ENCODE measurements at regions not wholly inside any gene's neighbourhood (a gene's known extent, or its start where the extent isn't known, plus 50 kb on each side); places are given as distances from the start of the nearest gene placed in this dataset.

GRCh38 chr11:33542921-33543320 is 157.7 kb downstream of the C11orf91 start:
- H3K27ac Mint-ChIP-seq (ENCODE audit: unreplicated experiment) = no peak overlapping the region
- no peaks in the 10 kb centered on the region for H3K4me1 Mint-ChIP-seq
- TF ChIP-seq, protein P1, sequence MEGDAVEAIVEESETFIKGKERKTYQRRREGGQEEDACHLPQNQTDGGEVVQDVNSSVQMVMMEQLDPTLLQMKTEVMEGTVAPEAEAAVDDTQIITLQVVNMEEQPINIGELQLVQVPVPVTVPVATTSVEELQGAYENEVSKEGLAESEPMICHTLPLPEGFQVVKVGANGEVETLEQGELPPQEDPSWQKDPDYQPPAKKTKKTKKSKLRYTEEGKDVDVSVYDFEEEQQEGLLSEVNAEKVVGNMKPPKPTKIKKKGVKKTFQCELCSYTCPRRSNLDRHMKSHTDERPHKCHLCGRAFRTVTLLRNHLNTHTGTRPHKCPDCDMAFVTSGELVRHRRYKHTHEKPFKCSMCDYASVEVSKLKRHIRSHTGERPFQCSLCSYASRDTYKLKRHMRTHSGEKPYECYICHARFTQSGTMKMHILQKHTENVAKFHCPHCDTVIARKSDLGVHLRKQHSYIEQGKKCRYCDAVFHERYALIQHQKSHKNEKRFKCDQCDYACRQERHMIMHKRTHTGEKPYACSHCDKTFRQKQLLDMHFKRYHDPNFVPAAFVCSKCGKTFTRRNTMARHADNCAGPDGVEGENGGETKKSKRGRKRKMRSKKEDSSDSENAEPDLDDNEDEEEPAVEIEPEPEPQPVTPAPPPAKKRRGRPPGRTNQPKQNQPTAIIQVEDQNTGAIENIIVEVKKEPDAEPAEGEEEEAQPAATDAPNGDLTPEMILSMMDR (conservative IDR thresholded peaks at IDR 0.05) = peak; percentile 66
- H3K9me3 Mint-ChIP-seq = no peaks in the 10 kb centered on the region
- H3K36me3 Mint-ChIP-seq (ENCODE audit: low read depth) = peaks cover 7% of the 10 kb centered on the region
- peak; percentile 52 for DNase-seq (ENCODE audit: low read depth, low spot score)
- no peaks in the 10 kb centered on the region for H3K27me3 Mint-ChIP-seq (ENCODE audit: low read depth)
- H3K4me3 Mint-ChIP-seq = no peak overlapping the region

GRCh38 chr11:33540946-33541915 is 159.4 kb downstream of the C11orf91 start:
- Mint-ChIP-seq H3K27me3 (ENCODE audit: low read depth) (no peaks in the 10 kb centered on the region), H3K4me1 (no peaks in the 10 kb centered on the region), H3K4me3 (no peak overlapping the region), H3K9me3 (no peaks in the 10 kb centered on the region), H3K36me3 (ENCODE audit: low read depth) (peaks cover 4% of the 10 kb centered on the region), H3K27ac (ENCODE audit: unreplicated experiment) (no peak overlapping the region)
- TF ChIP-seq, protein P1 (conservative IDR thresholded peaks at IDR 0.05) = no peak
- no peak for DNase-seq (ENCODE audit: low read depth, low spot score)

- H3K27me3 Mint-ChIP-seq (ENCODE audit: low read depth) = no peaks in the 10 kb centered on the region
- H3K9me3 Mint-ChIP-seq = no peaks in the 10 kb centered on the region
- no peak overlapping the region for H3K4me3 Mint-ChIP-seq
- H3K27ac Mint-ChIP-seq (ENCODE audit: unreplicated experiment) = no peak overlapping the region
- H3K4me1 Mint-ChIP-seq = no peaks in the 10 kb centered on the region
- DNase-seq (ENCODE audit: low read depth, low spot score) = no peak
- peaks cover 3% of the 10 kb centered on the region for H3K36me3 Mint-ChIP-seq (ENCODE audit: low read depth)
- TF ChIP-seq, protein P1 (conservative IDR thresholded peaks at IDR 0.05) = no peak
Measured at GRCh38 chr11:33540427-33540826, 160.2 kb downstream of the C11orf91 start.

- DNase-seq (ENCODE audit: low read depth, low spot score) = no peak
- H3K9me3 Mint-ChIP-seq = peaks cover 2% of the 10 kb centered on the region
- H3K4me1 Mint-ChIP-seq = no peaks in the 10 kb centered on the region
- no peak overlapping the region for H3K4me3 Mint-ChIP-seq
- H3K27me3 Mint-ChIP-seq (ENCODE audit: low read depth) = no peaks in the 10 kb centered on the region
- H3K27ac Mint-ChIP-seq (ENCODE audit: unreplicated experiment) = no peak overlapping the region
- TF ChIP-seq, protein P1 (conservative IDR thresholded peaks at IDR 0.05) = no peak
- no peaks in the 10 kb centered on the region for H3K36me3 Mint-ChIP-seq (ENCODE audit: low read depth)
Measured at GRCh38 chr11:33539751-33540150, 160.9 kb downstream of the C11orf91 start.

- H3K9me3 Mint-ChIP-seq = peaks cover 4% of the 10 kb centered on the region
- no peak for DNase-seq (ENCODE audit: low read depth, low spot score)
- TF ChIP-seq, protein P1 (conservative IDR thresholded peaks at IDR 0.05) = no peak
- H3K36me3 Mint-ChIP-seq (ENCODE audit: low read depth) = no peaks in the 10 kb centered on the region
- peaks cover 1% of the 10 kb centered on the region for H3K4me1 Mint-ChIP-seq
- no peak overlapping the region for H3K27ac Mint-ChIP-seq (ENCODE audit: unreplicated experiment)
- H3K4me3 Mint-ChIP-seq = no peak overlapping the region
- H3K27me3 Mint-ChIP-seq (ENCODE audit: low read depth) = no peaks in the 10 kb centered on the region
Measured at GRCh38 chr11:33538726-33539125, 161.9 kb downstream of the C11orf91 start.

Data from neural crest cell (in vitro differentiated cells).